C4-2B (cell line): ENCODE measurements at regions not wholly inside any gene's neighbourhood (a gene's known extent, or its start where the extent isn't known, plus 50 kb on each side); places are given as distances from the start of the nearest gene placed in this dataset.

Experiments used
- ZFX ChIP-seq: fragments of 450-650 bp; IDR thresholded peaks from 2 replicates; pipeline ENCODE4 v1.6.1; 2017
- TF ChIP-seq, protein P1 (sequence below): fragments of 450-650 bp; conservative IDR thresholded peaks from 2 replicates; pipeline ENCODE4 v1.5.1; 2017; ENCODE audit warnings: mild to moderate bottlenecking

DNA sequence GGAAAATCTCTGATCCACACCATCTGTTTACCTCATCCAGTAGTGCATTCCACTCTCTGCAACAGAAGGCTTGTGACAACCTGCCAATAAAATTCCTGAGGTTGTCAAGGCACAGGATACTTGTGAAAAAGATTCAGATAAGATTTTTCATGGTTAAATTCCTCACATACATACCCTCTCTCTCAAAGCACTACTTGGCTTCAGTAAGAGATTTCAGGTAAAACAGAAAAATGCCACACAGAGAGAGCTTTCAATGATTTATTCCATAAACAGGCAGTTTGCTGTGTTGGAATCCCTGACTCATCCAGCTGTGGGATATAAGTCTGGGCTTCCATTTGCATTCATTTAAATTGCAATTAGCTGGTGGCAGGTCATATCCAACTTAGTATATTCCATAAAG lies 99.7 kb upstream of the CAV2 start:
- TF ChIP-seq, protein P1, sequence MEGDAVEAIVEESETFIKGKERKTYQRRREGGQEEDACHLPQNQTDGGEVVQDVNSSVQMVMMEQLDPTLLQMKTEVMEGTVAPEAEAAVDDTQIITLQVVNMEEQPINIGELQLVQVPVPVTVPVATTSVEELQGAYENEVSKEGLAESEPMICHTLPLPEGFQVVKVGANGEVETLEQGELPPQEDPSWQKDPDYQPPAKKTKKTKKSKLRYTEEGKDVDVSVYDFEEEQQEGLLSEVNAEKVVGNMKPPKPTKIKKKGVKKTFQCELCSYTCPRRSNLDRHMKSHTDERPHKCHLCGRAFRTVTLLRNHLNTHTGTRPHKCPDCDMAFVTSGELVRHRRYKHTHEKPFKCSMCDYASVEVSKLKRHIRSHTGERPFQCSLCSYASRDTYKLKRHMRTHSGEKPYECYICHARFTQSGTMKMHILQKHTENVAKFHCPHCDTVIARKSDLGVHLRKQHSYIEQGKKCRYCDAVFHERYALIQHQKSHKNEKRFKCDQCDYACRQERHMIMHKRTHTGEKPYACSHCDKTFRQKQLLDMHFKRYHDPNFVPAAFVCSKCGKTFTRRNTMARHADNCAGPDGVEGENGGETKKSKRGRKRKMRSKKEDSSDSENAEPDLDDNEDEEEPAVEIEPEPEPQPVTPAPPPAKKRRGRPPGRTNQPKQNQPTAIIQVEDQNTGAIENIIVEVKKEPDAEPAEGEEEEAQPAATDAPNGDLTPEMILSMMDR: no peak
- TF ChIP-seq ZFX: no peak
